Activated CD4-positive, alpha-beta T cell treated with anti-CD3 and anti-CD28 coated beads for 36 hours (primary cell): ENCODE measurements at regions not wholly inside any gene's neighbourhood (a gene's known extent, or its start where the extent isn't known, plus 50 kb on each side); places are given as distances from the start of the nearest gene placed in this dataset.

Experiments
- ATAC-seq: fragments of 200-7000 bp; cut with Tn5 transposase; one replicate; pipeline ENCODE4 v1.10.0; 2021; ENCODE audit warnings: mild to moderate bottlenecking, moderate library complexity
- CTCF ChIA-PET: fragments of 350-600 bp; sonication (Branson Sonifier 250); formaldehyde crosslinking; loops from one replicate; lab custom pipeline; 2021; ENCODE audit warnings: antibody characterized with exemption; lab: Charles Lee
- POLR2A ChIA-PET: fragments of 350-600 bp; sonication (Branson Sonifier 250); formaldehyde crosslinking; loops from one replicate; lab custom pipeline; 2021; ENCODE audit warnings: antibody characterized with exemption, inconsistent platforms; lab: Charles Lee
- DNase-seq: peaks from one replicate; pipeline ENCODE4 v3.0.0-alpha.2; 2020
- H3K27ac Mint-ChIP-seq: one replicate; pipeline ENCODE4 v1.8.0; 2021; ENCODE audit warnings: mixed read lengths
- H3K27me3 Mint-ChIP-seq: one replicate; pipeline ENCODE4 v1.8.0; 2021; ENCODE audit warnings: mixed read lengths
- H3K36me3 Mint-ChIP-seq: one replicate; pipeline ENCODE4 v1.8.0; 2021; ENCODE audit warnings: low read depth, mixed read lengths
- H3K4me1 Mint-ChIP-seq: one replicate; pipeline ENCODE4 v1.8.0; 2021; ENCODE audit warnings: mixed read lengths
- H3K4me3 Mint-ChIP-seq: one replicate; pipeline ENCODE4 v1.8.0; 2021; ENCODE audit warnings: mild to moderate bottlenecking, moderate library complexity, mixed read lengths
- H3K9me3 Mint-ChIP-seq: one replicate; pipeline ENCODE4 v1.8.0; 2021; ENCODE audit warnings: low read depth, mixed read lengths
- intact Hi-C, 2 experiments: fragments of 100-400 bp; cut with DNase I in 1 of 2; cut with micrococcal nuclease in 1 of 2; formaldehyde crosslinking; loops; one replicate each; pipeline versions ENCODE4 v1.14.2 to v1.15.1; 2022 to 2024; cut with DNase I, micrococcal nuclease

DNA sequence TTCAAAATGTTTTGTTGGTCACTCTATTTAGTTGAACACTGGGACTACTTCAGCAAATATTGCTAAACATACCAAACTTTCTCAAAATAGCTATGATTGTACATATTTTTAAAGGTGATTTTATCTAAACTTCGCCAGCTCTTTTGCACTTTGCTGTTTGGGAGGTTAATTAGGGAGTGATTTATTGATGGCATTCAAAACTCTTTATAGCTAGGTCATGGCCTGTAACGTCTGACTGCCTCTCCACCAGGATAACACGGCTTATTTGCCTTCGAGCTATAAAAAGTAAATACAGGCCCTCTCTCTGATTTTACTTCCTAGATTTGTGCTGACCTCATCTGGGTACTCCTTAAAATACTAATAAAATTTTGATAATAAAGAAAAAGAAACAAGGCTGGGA, 931.9 kb downstream of the DCDC2C start:
- H3K4me1 Mint-ChIP-seq, result no peaks in the 10 kb centered on the region
- H3K4me3 Mint-ChIP-seq, result no peak overlapping the region
- intact Hi-C loops, result no loop called here
- DNase-seq (no peak), ATAC-seq (no peak)
- H3K36me3 Mint-ChIP-seq, result no peaks in the 10 kb centered on the region
- H3K9me3 Mint-ChIP-seq, result peaks cover 3% of the 10 kb centered on the region
- H3K27ac Mint-ChIP-seq, result no peak overlapping the region
- POLR2A ChIA-PET, result no interaction called here
- CTCF ChIA-PET, result no interaction called here
- no peaks in the 10 kb centered on the region for H3K27me3 Mint-ChIP-seq

DNA sequence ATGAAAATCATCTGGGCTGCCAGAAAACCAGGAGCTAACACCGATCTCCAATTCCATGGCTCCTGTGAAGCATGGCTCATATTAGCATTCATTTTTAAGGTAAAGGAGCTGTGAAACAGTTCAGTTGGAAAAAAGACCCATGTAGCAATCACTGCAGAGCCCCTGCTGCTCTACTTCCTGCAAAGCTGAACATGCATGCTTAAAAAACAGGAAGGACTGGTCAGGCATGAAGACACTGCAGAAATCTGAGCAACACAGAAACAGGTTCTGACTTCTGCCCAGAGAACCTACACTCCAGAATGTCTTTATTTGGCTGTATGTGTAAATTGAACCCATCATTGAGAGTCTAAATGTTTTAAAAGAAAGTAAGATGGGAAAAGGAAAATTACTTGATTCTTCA, 950.6 kb downstream of the DCDC2C start:
- H3K36me3 Mint-ChIP-seq, result no peaks in the 10 kb centered on the region
- ATAC-seq (no peak), DNase-seq (no peak)
- H3K27me3 Mint-ChIP-seq, result no peaks in the 10 kb centered on the region
- intact Hi-C loops, result no loop called here
- peaks cover 3% of the 10 kb centered on the region for H3K9me3 Mint-ChIP-seq
- no peaks in the 10 kb centered on the region for H3K4me1 Mint-ChIP-seq
- ChIA-PET POLR2A (no interaction called here), CTCF (interaction anchor here (0.5 kb wide), 1 partner anchor 465 kb away, joined by 3 read pairs; no protein-coding TSS in a partner anchor)
- no peak overlapping the region for H3K4me3 Mint-ChIP-seq
- H3K27ac Mint-ChIP-seq, result no peak overlapping the region

DNA sequence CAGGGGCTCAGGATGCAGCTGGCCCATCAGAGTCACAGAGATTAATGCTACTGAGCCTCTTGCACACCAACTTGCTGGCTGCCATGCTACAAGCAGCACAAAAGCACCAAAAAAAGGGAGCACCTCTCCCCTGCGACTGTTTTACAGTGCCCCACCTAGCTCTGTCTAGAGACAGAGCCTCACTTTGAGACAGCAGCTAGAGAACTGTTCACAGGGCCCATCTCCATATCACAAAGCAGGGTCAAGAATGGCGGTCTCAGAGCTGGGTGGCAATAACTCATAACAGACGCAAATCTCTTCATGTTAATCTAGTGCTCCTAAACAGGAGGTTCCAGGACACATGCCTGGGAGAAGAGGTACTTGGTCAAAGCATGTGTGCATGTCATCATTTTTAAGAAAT, 953.0 kb downstream of the DCDC2C start:
- intact Hi-C loops, result no loop called here
- Mint-ChIP-seq H3K27me3 (no peaks in the 10 kb centered on the region), H3K4me3 (no peak overlapping the region), H3K36me3 (no peaks in the 10 kb centered on the region), H3K9me3 (no peaks in the 10 kb centered on the region), H3K27ac (no peak overlapping the region), H3K4me1 (no peaks in the 10 kb centered on the region)
- CTCF ChIA-PET, result no interaction called here
- no peak for DNase-seq
- POLR2A ChIA-PET, result no interaction called here
- ATAC-seq, result no peak

DNA sequence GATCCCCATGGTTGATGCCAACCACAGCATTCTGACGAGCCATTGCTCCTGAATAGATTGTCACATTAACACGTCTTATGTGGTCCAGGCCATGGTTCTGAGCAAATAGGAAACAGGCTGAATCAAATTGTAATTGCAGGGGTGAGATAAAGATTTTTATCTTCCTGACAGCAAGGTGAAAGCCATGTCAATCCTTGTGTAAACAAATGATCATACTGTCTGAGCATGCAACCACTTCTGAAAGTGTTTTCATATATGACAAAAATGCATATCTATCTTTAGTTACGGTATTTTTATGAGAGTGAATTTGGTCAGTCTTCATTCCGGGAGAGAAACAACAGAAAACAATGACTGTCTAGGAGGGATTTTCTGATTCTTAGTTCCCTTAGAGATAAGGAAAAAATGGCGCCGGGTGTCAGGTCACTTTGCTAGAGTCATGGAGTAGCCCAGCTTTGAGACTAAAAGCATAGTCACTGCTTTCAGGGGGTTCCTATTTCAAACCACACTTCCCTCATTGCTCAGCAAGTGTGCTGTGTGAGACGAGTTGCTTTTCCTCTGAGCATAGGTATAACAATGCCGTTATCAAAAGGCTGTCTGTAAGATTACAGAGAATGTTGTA, 958.9 kb downstream of the DCDC2C start:
- no peaks in the 10 kb centered on the region for H3K27me3 Mint-ChIP-seq
- no peaks in the 10 kb centered on the region for H3K36me3 Mint-ChIP-seq
- H3K4me1 Mint-ChIP-seq, result no peaks in the 10 kb centered on the region
- CTCF ChIA-PET, result no interaction called here
- ATAC-seq, result no peak
- no peak overlapping the region for H3K27ac Mint-ChIP-seq
- intact Hi-C loops, result no loop called here
- no peak overlapping the region for H3K4me3 Mint-ChIP-seq
- no peak for DNase-seq
- H3K9me3 Mint-ChIP-seq, result peaks cover 3% of the 10 kb centered on the region
- POLR2A ChIA-PET, result no interaction called here

DNA sequence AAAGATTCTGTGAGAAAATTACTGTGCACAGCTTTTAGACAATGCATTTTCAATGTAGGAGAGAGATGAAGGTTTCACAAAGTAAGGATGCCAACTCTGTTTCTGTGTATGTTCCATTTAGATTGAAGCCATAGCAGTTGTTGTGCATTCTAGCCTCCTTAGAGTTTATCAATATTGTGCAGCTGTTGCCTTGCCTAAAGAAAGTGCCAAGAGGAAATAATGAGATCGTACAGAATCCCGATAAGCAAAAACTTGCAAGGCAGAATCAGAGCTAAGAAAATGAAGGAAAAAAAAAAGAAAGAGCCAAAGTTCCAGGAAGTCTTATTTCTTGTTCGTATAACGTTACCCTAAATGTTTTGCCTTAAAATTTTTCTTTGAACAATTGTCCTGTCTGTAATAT, 965.0 kb downstream of the DCDC2C start:
- intact Hi-C loops, result no loop called here
- Mint-ChIP-seq H3K36me3 (no peaks in the 10 kb centered on the region), H3K9me3 (peaks cover 6% of the 10 kb centered on the region), H3K4me1 (peaks cover 4% of the 10 kb centered on the region), H3K27me3 (no peaks in the 10 kb centered on the region), H3K4me3 (no peak overlapping the region), H3K27ac (no peak overlapping the region)
- DNase-seq (no peak), ATAC-seq (no peak)
- POLR2A ChIA-PET, result no interaction called here
- CTCF ChIA-PET, result no interaction called here

DNA sequence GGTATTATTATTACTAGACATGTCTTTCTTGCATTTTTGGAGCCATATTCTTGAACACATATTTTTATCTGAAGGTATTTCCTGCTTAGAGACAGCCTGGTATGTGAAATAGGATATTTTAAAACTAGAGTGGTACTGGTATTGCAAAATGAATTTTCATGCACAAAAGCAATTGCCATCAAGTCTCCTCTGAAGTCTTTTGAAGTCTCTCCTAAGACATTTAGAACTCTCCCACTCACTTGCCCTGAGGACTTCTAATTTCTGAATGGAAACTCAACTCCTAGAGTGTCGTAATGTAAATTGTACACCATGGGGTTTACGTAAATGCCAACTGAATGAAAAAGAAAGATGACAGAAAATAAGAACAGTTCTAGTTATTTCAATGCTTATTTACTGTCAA, 967.0 kb downstream of the DCDC2C start:
- Mint-ChIP-seq H3K9me3 (peaks cover 6% of the 10 kb centered on the region), H3K4me1 (peaks cover 4% of the 10 kb centered on the region), H3K4me3 (no peak overlapping the region), H3K27me3 (no peaks in the 10 kb centered on the region), H3K27ac (no peak overlapping the region), H3K36me3 (no peaks in the 10 kb centered on the region)
- no peak for ATAC-seq
- intact Hi-C loops, result no loop called here
- POLR2A ChIA-PET, result no interaction called here
- DNase-seq, result no peak
- CTCF ChIA-PET, result no interaction called here

DNA sequence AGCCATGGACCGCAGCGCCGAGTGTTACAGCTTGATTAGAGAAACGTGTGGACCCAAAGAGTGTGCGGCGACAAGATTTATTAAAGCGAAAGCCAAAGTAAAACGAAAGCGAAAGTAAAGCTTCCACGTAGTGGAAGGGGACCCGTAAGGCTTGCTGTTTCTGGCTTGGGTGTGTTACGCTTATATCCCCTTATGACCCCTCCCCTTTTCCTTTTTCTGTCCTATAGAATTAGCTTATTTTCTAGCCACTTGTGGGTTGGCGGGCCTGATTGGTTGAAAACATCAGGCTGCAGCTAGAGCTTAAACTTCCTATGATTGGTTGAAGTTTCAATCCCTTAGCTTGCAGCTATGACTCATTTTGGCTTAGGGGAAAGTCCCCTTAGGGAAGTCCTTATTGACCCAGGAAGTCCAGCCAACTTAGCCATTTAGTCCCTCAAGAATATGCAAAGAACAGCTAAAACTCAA, 969.7 kb downstream of the DCDC2C start:
- ChIA-PET CTCF (interaction anchor here (0.6 kb wide), 1 partner anchor 154 kb away, joined by 3 read pairs; no protein-coding TSS in a partner anchor), POLR2A (no interaction called here)
- intact Hi-C loops, result no loop called here
- ATAC-seq (peak; percentile 23), DNase-seq (peak; percentile 21)
- peaks cover 4% of the 10 kb centered on the region for H3K4me1 Mint-ChIP-seq
- H3K4me3 Mint-ChIP-seq, result no peak overlapping the region
- peaks cover 3% of the 10 kb centered on the region for H3K9me3 Mint-ChIP-seq
- no peak overlapping the region for H3K27ac Mint-ChIP-seq
- H3K27me3 Mint-ChIP-seq, result no peaks in the 10 kb centered on the region
- no peaks in the 10 kb centered on the region for H3K36me3 Mint-ChIP-seq

DNA sequence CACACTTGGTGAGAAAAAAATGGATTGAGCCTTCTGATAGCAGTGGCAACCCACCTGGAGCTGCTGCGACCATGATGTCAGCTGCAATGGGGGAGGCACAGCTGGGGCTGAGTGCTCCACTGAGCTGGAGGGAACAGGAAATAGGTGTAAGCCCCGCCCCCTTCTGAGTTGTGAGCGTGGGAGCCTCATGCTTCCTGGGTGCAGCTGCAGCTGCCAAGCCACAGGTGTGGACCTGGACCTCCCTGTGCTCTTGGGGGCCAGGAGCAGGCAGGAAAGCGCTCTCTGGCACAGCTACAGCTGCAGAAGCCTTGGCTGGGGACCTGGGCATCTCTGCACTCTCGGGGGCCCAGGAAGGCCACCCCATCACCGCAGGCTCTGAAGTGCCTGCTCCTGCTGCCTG, 970.6 kb downstream of the DCDC2C start:
- ChIA-PET CTCF (interaction anchor here (0.6 kb wide), 1 partner anchor 1194 kb away, joined by 3 read pairs; no protein-coding TSS in a partner anchor), POLR2A (no interaction called here)
- Mint-ChIP-seq H3K27ac (no peak overlapping the region), H3K9me3 (peaks cover 3% of the 10 kb centered on the region), H3K27me3 (no peaks in the 10 kb centered on the region), H3K4me1 (peaks cover 4% of the 10 kb centered on the region), H3K36me3 (no peaks in the 10 kb centered on the region), H3K4me3 (no peak overlapping the region)
- ATAC-seq, result peak; percentile 51
- intact Hi-C loops, result no loop called here
- peak; percentile 52 for DNase-seq

DNA sequence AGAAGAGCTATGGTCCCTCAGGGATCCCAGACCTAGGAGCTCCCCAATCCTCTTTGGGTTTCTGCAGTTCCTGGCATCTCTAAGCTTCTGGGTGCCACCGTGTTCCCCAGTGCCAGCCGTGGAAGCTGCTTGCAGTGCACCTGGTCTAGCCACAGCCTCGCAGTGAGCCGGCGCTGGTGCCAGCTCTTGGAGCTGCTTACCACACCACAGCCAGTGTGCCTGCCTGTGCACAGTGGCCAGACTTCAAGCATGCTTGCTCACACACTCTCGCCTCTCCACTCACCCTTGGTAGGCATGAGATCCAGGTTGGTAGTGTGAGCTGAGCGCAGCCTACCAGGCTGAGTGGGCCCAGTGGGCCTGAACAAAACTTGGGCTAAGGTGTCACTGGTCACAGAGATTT, 971.9 kb downstream of the DCDC2C start:
- Mint-ChIP-seq H3K27ac (no peak overlapping the region), H3K9me3 (peaks cover 3% of the 10 kb centered on the region), H3K4me3 (no peak overlapping the region), H3K27me3 (no peaks in the 10 kb centered on the region), H3K4me1 (peaks cover 4% of the 10 kb centered on the region), H3K36me3 (no peaks in the 10 kb centered on the region)
- ChIA-PET CTCF (no interaction called here), POLR2A (no interaction called here)
- ATAC-seq (no peak), DNase-seq (no peak)
- intact Hi-C loops, result no loop called here

DNA sequence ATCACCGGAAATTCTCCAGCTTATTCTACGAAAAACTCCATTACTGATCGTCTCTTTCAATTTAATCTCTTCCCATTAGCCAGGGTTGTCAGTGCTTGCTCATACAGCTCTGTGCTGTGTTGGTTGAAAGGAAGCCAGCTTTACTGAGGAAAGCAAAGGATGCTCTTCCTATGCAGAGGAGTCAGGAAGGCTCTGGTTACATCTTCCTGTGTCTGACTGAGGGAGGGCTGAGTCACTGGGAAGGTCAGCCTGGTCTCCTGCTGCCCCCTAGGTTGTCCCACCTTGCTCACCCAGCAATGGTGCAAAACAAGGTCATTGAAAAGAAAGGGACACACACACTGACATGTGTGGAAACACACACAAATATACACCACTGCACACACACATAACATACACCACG, 975.6 kb downstream of the DCDC2C start:
- no peaks in the 10 kb centered on the region for H3K36me3 Mint-ChIP-seq
- POLR2A ChIA-PET, result no interaction called here
- no peaks in the 10 kb centered on the region for H3K9me3 Mint-ChIP-seq
- CTCF ChIA-PET, result no interaction called here
- no peak for DNase-seq
- no peaks in the 10 kb centered on the region for H3K27me3 Mint-ChIP-seq
- no peaks in the 10 kb centered on the region for H3K4me1 Mint-ChIP-seq
- H3K4me3 Mint-ChIP-seq, result no peak overlapping the region
- intact Hi-C loops, result no loop called here
- ATAC-seq, result no peak
- H3K27ac Mint-ChIP-seq, result no peak overlapping the region

DNA sequence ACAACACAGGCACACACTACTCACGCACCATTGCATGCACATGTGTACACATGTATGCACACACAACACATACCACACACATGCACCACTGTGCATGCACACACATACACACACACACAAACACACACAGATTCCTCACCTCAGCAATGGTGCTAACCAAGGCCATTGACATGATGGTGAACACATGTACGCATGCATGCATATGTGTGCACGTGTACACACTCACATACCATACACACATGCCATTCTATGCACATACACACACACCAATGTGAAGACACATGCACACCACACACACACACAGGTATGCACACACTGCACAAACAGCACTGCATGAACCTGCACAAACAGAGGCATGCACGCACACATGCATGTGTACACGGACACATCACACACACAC, 976.0 kb downstream of the DCDC2C start:
- Mint-ChIP-seq H3K36me3 (no peaks in the 10 kb centered on the region), H3K27me3 (no peaks in the 10 kb centered on the region), H3K4me1 (no peaks in the 10 kb centered on the region), H3K9me3 (peaks cover 1% of the 10 kb centered on the region), H3K4me3 (no peak overlapping the region), H3K27ac (no peak overlapping the region)
- DNase-seq, result no peak
- ChIA-PET CTCF (no interaction called here), POLR2A (no interaction called here)
- ATAC-seq, result no peak
- intact Hi-C loops, result no loop called here

DNA sequence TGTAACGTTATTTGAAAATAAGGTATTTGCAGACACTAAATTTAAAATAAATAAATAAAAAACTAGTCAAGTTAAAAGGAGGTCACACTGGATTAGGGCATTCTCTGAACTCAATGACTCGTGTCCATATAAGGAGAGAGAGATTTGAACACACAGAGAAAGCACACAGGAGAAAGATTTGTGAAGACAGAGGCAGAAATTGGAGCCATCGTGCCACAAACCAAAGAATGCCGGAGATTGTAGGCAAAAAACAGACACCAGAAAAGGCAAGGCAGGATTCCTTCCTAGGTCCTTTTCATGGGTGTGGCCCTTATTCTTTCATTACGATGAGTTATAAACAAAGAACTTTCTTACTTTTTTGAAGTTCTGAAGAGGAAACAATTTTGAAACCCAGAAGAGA, 981.5 kb downstream of the DCDC2C start:
- H3K27me3 Mint-ChIP-seq, result no peaks in the 10 kb centered on the region
- peaks cover 2% of the 10 kb centered on the region for H3K9me3 Mint-ChIP-seq
- no peak for DNase-seq
- H3K27ac Mint-ChIP-seq, result no peak overlapping the region
- CTCF ChIA-PET, result no interaction called here
- POLR2A ChIA-PET, result no interaction called here
- H3K4me3 Mint-ChIP-seq, result no peak overlapping the region
- H3K36me3 Mint-ChIP-seq, result no peaks in the 10 kb centered on the region
- H3K4me1 Mint-ChIP-seq, result no peaks in the 10 kb centered on the region
- ATAC-seq, result no peak
- intact Hi-C loops, result no loop called here
